ENCODE measurements at regions not wholly inside any gene's neighbourhood (a gene's known extent, or its start where the extent isn't known, plus 50 kb on each side); places are given as distances from the start of the nearest gene placed in this dataset.

GRCh38 chr5:107325866-107326265 lies 344.9 kb downstream of the EFNA5 start:
- no peak for TF ChIP-seq Cebpa-rat (IDR thresholded peaks at IDR 0.05)
- H3K4me3 ChIP-seq: no peak overlapping the region
- H3K9ac ChIP-seq: no peak overlapping the region

GRCh38 chr5:107324809-107325208 lies 345.9 kb downstream of the EFNA5 start:
- no peaks in the 10 kb centered on the region for H3K36me3 ChIP-seq
- TF ChIP-seq Cebpa-rat (IDR thresholded peaks at IDR 0.05): no peak
- no peaks in the 10 kb centered on the region for H4K20me1 ChIP-seq
- no peak overlapping the region for H3K4me3 ChIP-seq
- H3K9ac ChIP-seq: no peak overlapping the region
- H3K27ac ChIP-seq: no peak overlapping the region
- no peaks in the 10 kb centered on the region for H3K4me1 ChIP-seq
- H3K27me3 ChIP-seq: no peaks in the 10 kb centered on the region
- H3K9me3 ChIP-seq: no peaks in the 10 kb centered on the region
- no peak overlapping the region for H3K4me2 ChIP-seq

More at GRCh38 chr5:107325866-107326265, 344.9 kb downstream of the EFNA5 start:
- Histone ChIP-seq H3K36me3 (no peaks in the 10 kb centered on the region), H3K9me3 (no peaks in the 10 kb centered on the region), H4K20me1 (no peaks in the 10 kb centered on the region), H3K27me3 (no peaks in the 10 kb centered on the region), H3K27ac (no peak overlapping the region), H3K4me2 (no peak overlapping the region), H3K4me1 (no peaks in the 10 kb centered on the region)

- Histone ChIP-seq H4K20me1 (no peaks in the 10 kb centered on the region), H3K4me3 (no peak overlapping the region), H3K27me3 (no peaks in the 10 kb centered on the region), H3K9me3 (no peaks in the 10 kb centered on the region), H3K4me2 (no peak overlapping the region), H3K4me1 (no peaks in the 10 kb centered on the region), H3K27ac (no peak overlapping the region), H3K9ac (no peak overlapping the region), H3K36me3 (no peaks in the 10 kb centered on the region)
- no peak for TF ChIP-seq Cebpa-rat (IDR thresholded peaks at IDR 0.05)
These were observed 346.7 kb downstream of the EFNA5 start for GRCh38 chr5:107324071-107324470.

- Histone ChIP-seq H3K27ac (no peak overlapping the region), H3K4me3 (no peak overlapping the region), H3K9me3 (no peaks in the 10 kb centered on the region), H3K27me3 (no peaks in the 10 kb centered on the region), H3K36me3 (no peaks in the 10 kb centered on the region), H3K9ac (no peak overlapping the region), H3K4me2 (no peak overlapping the region), H3K4me1 (no peaks in the 10 kb centered on the region), H4K20me1 (no peaks in the 10 kb centered on the region)
- no peak for TF ChIP-seq Cebpa-rat (IDR thresholded peaks at IDR 0.05)
These were observed 347.2 kb downstream of the EFNA5 start for GRCh38 chr5:107323536-107323935.

GRCh38 chr5:107322936-107323335 lies 347.8 kb downstream of the EFNA5 start:
- Histone ChIP-seq H3K9ac (no peak overlapping the region), H3K27ac (no peak overlapping the region), H3K36me3 (no peaks in the 10 kb centered on the region), H3K4me2 (no peak overlapping the region), H3K4me1 (no peaks in the 10 kb centered on the region), H3K4me3 (no peak overlapping the region), H4K20me1 (no peaks in the 10 kb centered on the region), H3K9me3 (no peaks in the 10 kb centered on the region), H3K27me3 (no peaks in the 10 kb centered on the region)
- TF ChIP-seq Cebpa-rat (IDR thresholded peaks at IDR 0.05): no peak

GRCh38 chr5:107321906-107322305 lies 348.8 kb downstream of the EFNA5 start:
- Histone ChIP-seq H3K27ac (no peak overlapping the region), H3K9me3 (no peaks in the 10 kb centered on the region), H3K36me3 (no peaks in the 10 kb centered on the region), H3K9ac (no peak overlapping the region), H3K4me2 (no peak overlapping the region), H3K27me3 (no peaks in the 10 kb centered on the region), H3K4me1 (no peaks in the 10 kb centered on the region), H3K4me3 (no peak overlapping the region), H4K20me1 (no peaks in the 10 kb centered on the region)
- no peak for TF ChIP-seq Cebpa-rat (IDR thresholded peaks at IDR 0.05)

GRCh38 chr5:107320846-107321245 lies 349.9 kb downstream of the EFNA5 start:
- H4K20me1 ChIP-seq: no peaks in the 10 kb centered on the region
- H3K4me2 ChIP-seq: no peak overlapping the region
- H3K4me1 ChIP-seq: no peaks in the 10 kb centered on the region
- no peak overlapping the region for H3K27ac ChIP-seq
- H3K9ac ChIP-seq: no peak overlapping the region
- no peaks in the 10 kb centered on the region for H3K36me3 ChIP-seq
- no peaks in the 10 kb centered on the region for H3K27me3 ChIP-seq
- H3K9me3 ChIP-seq: no peaks in the 10 kb centered on the region
- no peak overlapping the region for H3K4me3 ChIP-seq
- TF ChIP-seq Cebpa-rat (IDR thresholded peaks at IDR 0.05): no peak

- no peaks in the 10 kb centered on the region for H3K36me3 ChIP-seq
- no peak for TF ChIP-seq Cebpa-rat (IDR thresholded peaks at IDR 0.05)
- no peak overlapping the region for H3K4me2 ChIP-seq
- no peaks in the 10 kb centered on the region for H4K20me1 ChIP-seq
- no peaks in the 10 kb centered on the region for H3K9me3 ChIP-seq
- no peaks in the 10 kb centered on the region for H3K27me3 ChIP-seq
- no peak overlapping the region for H3K27ac ChIP-seq
- H3K4me3 ChIP-seq: no peak overlapping the region
- no peak overlapping the region for H3K9ac ChIP-seq
- no peaks in the 10 kb centered on the region for H3K4me1 ChIP-seq
These were observed 350.4 kb downstream of the EFNA5 start for GRCh38 chr5:107320376-107320775.

- TF ChIP-seq Cebpa-rat (IDR thresholded peaks at IDR 0.05): no peak
- no peaks in the 10 kb centered on the region for H4K20me1 ChIP-seq
- no peaks in the 10 kb centered on the region for H3K4me1 ChIP-seq
- H3K27me3 ChIP-seq: no peaks in the 10 kb centered on the region
- H3K4me3 ChIP-seq: no peak overlapping the region
- H3K4me2 ChIP-seq: no peak overlapping the region
- H3K36me3 ChIP-seq: no peaks in the 10 kb centered on the region
- no peak overlapping the region for H3K27ac ChIP-seq
- no peak overlapping the region for H3K9ac ChIP-seq
- H3K9me3 ChIP-seq: no peaks in the 10 kb centered on the region
These were observed 350.8 kb downstream of the EFNA5 start for GRCh38 chr5:107319901-107320300.

GRCh38 chr5:107314330-107314729 lies 356.4 kb downstream of the EFNA5 start:
- TF ChIP-seq Cebpa-rat (IDR thresholded peaks at IDR 0.05): no peak
- Histone ChIP-seq H3K4me3 (no peak overlapping the region), H3K9ac (no peak overlapping the region), H3K4me2 (no peak overlapping the region), H3K27ac (no peak overlapping the region), H3K36me3 (no peaks in the 10 kb centered on the region), H4K20me1 (no peaks in the 10 kb centered on the region), H3K9me3 (no peaks in the 10 kb centered on the region), H3K4me1 (no peaks in the 10 kb centered on the region), H3K27me3 (no peaks in the 10 kb centered on the region)

- Histone ChIP-seq H3K4me2 (no peak overlapping the region), H3K27me3 (no peaks in the 10 kb centered on the region), H3K9me3 (no peaks in the 10 kb centered on the region), H3K9ac (no peak overlapping the region), H3K27ac (no peak overlapping the region), H3K4me1 (no peaks in the 10 kb centered on the region), H3K36me3 (no peaks in the 10 kb centered on the region), H3K4me3 (no peak overlapping the region), H4K20me1 (no peaks in the 10 kb centered on the region)
- no peak for TF ChIP-seq Cebpa-rat (IDR thresholded peaks at IDR 0.05)
These were observed 356.8 kb downstream of the EFNA5 start for GRCh38 chr5:107313921-107314320.
